ENCODE measurements at regions not wholly inside any gene's neighbourhood (a gene's known extent, or its start where the extent isn't known, plus 50 kb on each side); places are given as distances from the start of the nearest gene placed in this dataset.
A peak's percentile ranks its signal among the peaks of the same experiment; 100 is the strongest.

DNA sequence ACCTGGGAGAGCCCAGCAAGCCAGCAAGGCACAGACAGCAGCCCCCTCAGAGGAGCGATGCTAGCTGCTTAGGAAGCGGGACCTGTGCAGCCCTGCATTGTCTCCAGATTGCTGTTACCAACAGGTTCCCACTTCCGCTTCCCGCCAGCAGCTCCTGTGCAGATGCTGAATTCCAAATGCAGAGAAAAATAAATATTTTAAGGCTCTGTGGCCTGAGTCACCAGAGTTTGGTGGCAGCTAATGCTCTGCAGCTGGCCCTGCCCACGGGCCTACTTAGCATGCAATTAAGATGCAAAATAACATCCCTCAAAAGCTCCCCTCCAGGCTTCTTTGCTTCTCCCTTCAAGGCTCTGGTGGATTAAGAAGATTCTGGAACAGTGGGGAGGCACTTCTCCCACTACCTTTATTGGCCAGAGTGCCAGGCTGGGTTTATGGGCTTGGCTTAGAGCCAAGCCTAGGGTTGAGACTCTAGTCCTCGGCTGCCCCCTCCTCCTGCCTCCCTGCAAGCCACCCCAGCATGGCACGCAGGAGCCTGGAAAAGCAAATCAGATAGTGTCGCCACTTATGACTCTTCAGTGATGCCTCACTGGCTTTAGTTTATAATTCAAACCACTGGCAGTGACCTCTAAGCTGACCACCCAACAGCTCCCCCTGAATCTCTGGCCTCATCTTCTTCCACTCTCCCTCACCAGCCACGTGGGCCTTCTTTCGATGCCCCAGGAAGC, 207.1 kb upstream of the ZC3H12A start:
- H3K27ac ChIP-seq (ENCODE audit: low read depth in 2 of 2, low read length in 1 of 2) = peak overlapping the region in 1 of 2 experiments; percentile 60; a peak in 2 of 4 replicates
- no peak overlapping the region for H3K9ac ChIP-seq
- H3K4me1 ChIP-seq (ENCODE audit: control insufficient read depth in 1 of 2, insufficient read depth in 2 of 2, low read depth in 1 of 2, low read length in 1 of 2) = peaks cover 0 to 31% of the 10 kb centered on the region in 2 experiments; a peak in 2 of 4 replicates
- no peaks in the 10 kb centered on the region for H3K27me3 ChIP-seq (ENCODE audit: insufficient read depth)
- H3K4me3 ChIP-seq (ENCODE audit: low read depth in 2 of 2, low read length in 1 of 2) = no peak overlapping the region
- H3F3A ChIP-seq (replicated peaks; ENCODE audit: insufficient read depth) = no peaks in the 10 kb centered on the region
- ChIA-PET CTCF (interaction anchor here (0.6 to 2.6 kb wide), 8 partner anchors 9 to 403 kb away, joined by 3 to 9 read pairs (median 4); no protein-coding TSS in a partner anchor), POLR2A (interaction anchor here (2.4 kb wide), 1 partner anchor 10 kb away, joined by 12 read pairs; no protein-coding TSS in a partner anchor)
- no peaks in the 10 kb centered on the region for H4K20me1 ChIP-seq (ENCODE audit: insufficient read depth)
- H3K79me2 ChIP-seq (ENCODE audit: insufficient read depth) = no peaks in the 10 kb centered on the region
- H3K4me2 ChIP-seq = no peak overlapping the region
- H2AFZ ChIP-seq (ENCODE audit: low read depth) = no peak overlapping the region
- no peaks in the 10 kb centered on the region for H3K9me3 ChIP-seq
- no peaks in the 10 kb centered on the region for H3K36me3 ChIP-seq (replicated peaks in 1 of 2; ENCODE audit: control insufficient read depth in 1 of 2, insufficient read depth in 2 of 2, low read length in 1 of 2)
- no peaks in the 10 kb centered on the region for H3K9me2 ChIP-seq
- WGBS (ENCODE audit: low lambda C conversion rate) = 21% methylated on average over 8 of the region's 10 CpGs
- TF ChIP-seq SMC3 (IDR thresholded peaks at IDR 0.05; ENCODE audit: low read depth, low read length) = no peak
- peak; percentile 63 for TF ChIP-seq GATA2 (CRISPR knock-in tag; IDR thresholded peaks at IDR 0.05)
- peak; percentile 68 for DNase-seq

DNA sequence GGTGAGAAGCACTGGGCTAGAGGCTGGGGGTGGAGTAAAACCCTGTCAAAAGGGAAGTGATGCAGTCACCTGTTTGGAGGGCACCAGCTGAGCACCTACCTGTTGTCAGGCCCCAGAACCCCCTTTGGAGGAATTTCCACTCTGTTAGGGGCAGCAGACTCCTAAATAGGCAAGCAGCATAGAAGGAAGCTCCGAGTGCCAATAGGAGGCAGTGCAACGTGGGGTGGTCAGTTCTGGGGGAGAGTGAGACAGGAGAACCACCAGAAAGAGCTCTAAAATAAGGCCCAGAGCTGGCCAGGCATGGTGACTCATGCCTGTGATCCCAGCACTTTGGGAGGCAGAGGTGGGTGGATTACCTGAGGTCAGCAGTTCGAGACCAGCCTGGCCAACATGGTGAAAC, 203.7 kb upstream of the ZC3H12A start:
- WGBS (ENCODE audit: low lambda C conversion rate) = 24% methylated on average over 3 of the region's 3 CpGs
- ChIA-PET CTCF (interaction anchor here (1.3 kb wide), 1 partner anchor 164 kb away, joined by 4 read pairs; no protein-coding TSS in a partner anchor), POLR2A (no interaction called here)
- no peaks in the 10 kb centered on the region for H3F3A ChIP-seq (replicated peaks; ENCODE audit: insufficient read depth)
- H3K27me3 ChIP-seq (ENCODE audit: insufficient read depth) = no peaks in the 10 kb centered on the region
- H3K79me2 ChIP-seq (ENCODE audit: insufficient read depth) = no peaks in the 10 kb centered on the region
- H4K20me1 ChIP-seq (ENCODE audit: insufficient read depth) = no peaks in the 10 kb centered on the region
- no peaks in the 10 kb centered on the region for H3K9me3 ChIP-seq
- peaks cover 0 to 36% of the 10 kb centered on the region in 2 experiments; a peak in 2 of 4 replicates for H3K4me1 ChIP-seq (ENCODE audit: control insufficient read depth in 1 of 2, insufficient read depth in 2 of 2, low read depth in 1 of 2, low read length in 1 of 2)
- no peak overlapping the region for H3K4me2 ChIP-seq
- no peak for DNase-seq
- H2AFZ ChIP-seq (ENCODE audit: low read depth) = no peak overlapping the region
- H3K9me2 ChIP-seq = no peaks in the 10 kb centered on the region
- H3K4me3 ChIP-seq (ENCODE audit: low read depth in 2 of 2, low read length in 1 of 2) = no peak overlapping the region
- no peaks in the 10 kb centered on the region for H3K36me3 ChIP-seq (replicated peaks in 1 of 2; ENCODE audit: control insufficient read depth in 1 of 2, insufficient read depth in 2 of 2, low read length in 1 of 2)
- no peak overlapping the region for H3K9ac ChIP-seq
- TF ChIP-seq RXRA (IDR thresholded peaks at IDR 0.05; ENCODE audit: borderline replicate concordance, low read depth) (no peak), EZH2phosphoT487 (IDR thresholded peaks at IDR 0.05; ENCODE audit: borderline replicate concordance, low read depth) (no peak), MEF2A (IDR thresholded peaks at IDR 0.05; ENCODE audit: borderline replicate concordance, low read depth) (no peak)
- H3K27ac ChIP-seq (ENCODE audit: low read depth in 2 of 2, low read length in 1 of 2) = no peak overlapping the region

DNA sequence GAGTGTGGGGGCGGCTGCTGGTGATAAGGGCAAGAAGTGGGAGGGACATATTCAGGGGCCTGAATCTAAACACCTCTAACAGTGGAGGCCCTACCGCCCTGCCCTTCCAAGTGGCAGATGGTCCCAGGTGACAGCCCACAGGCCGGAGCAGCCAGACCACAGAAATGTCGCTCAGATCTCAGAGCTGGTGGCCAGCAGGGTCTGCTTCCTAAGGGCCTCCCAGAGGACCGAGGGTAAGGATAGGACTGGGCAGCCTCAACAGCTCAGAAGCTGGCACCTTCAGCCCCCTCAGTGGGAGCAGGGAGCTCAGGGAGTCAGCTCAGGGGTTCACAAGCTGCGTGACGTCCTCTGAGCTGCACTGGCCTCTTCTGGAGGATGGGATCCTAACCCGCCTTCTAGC, 201.8 kb upstream of the ZC3H12A start:
- Histone ChIP-seq H3K79me2 (ENCODE audit: insufficient read depth) (no peaks in the 10 kb centered on the region), H2AFZ (ENCODE audit: low read depth) (no peak overlapping the region)
- TF ChIP-seq EZH2phosphoT487 (IDR thresholded peaks at IDR 0.05; ENCODE audit: borderline replicate concordance, low read depth) = no peak
- no peak for TF ChIP-seq ELF1 (IDR thresholded peaks at IDR 0.05)
- no peak for TF ChIP-seq SMC3 (IDR thresholded peaks at IDR 0.05; ENCODE audit: low read depth, low read length)
- TF ChIP-seq FOXJ3 (CRISPR knock-in tag; IDR thresholded peaks at IDR 0.05) = no peak
- no peak for TF ChIP-seq JUND (IDR thresholded peaks at IDR 0.05)
- TF ChIP-seq RCOR1 (IDR thresholded peaks at IDR 0.05; ENCODE audit: low read length) = no peak
- no peak for TF ChIP-seq SIN3A (IDR thresholded peaks at IDR 0.05; ENCODE audit: borderline replicate concordance, low read depth, low read length)
- no peak for TF ChIP-seq REST (IDR thresholded peaks at IDR 0.05; ENCODE audit: low read depth, low read length)
- no peak for TF ChIP-seq MEF2A (IDR thresholded peaks at IDR 0.05; ENCODE audit: borderline replicate concordance, low read depth)
- TF ChIP-seq GABPA (IDR thresholded peaks at IDR 0.05; ENCODE audit: low read depth) = no peak
- TF ChIP-seq, protein P1, sequence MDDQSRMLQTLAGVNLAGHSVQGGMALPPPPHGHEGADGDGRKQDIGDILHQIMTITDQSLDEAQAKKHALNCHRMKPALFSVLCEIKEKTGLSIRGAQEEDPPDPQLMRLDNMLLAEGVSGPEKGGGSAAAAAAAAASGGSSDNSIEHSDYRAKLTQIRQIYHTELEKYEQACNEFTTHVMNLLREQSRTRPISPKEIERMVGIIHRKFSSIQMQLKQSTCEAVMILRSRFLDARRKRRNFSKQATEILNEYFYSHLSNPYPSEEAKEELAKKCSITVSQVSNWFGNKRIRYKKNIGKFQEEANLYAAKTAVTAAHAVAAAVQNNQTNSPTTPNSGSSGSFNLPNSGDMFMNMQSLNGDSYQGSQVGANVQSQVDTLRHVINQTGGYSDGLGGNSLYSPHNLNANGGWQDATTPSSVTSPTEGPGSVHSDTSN (IDR thresholded peaks at IDR 0.05) = no peak
- no peak for TF ChIP-seq RAD21 (IDR thresholded peaks at IDR 0.05; ENCODE audit: low read length)
- no peak for TF ChIP-seq NFIC (IDR thresholded peaks at IDR 0.05; ENCODE audit: borderline replicate concordance)
- no peak for TF ChIP-seq FOXM1 (IDR thresholded peaks at IDR 0.05; ENCODE audit: low read depth)

More for the DNA sequence above, 201.8 kb upstream of the ZC3H12A start:
- Histone ChIP-seq H3K27ac (ENCODE audit: low read depth in 2 of 2, low read length in 1 of 2) (no peak overlapping the region), H3K36me3 (replicated peaks in 1 of 2; ENCODE audit: control insufficient read depth in 1 of 2, insufficient read depth in 2 of 2, low read length in 1 of 2) (no peaks in the 10 kb centered on the region), H3K9ac (no peak overlapping the region), H3K9me3 (no peaks in the 10 kb centered on the region), H3K27me3 (ENCODE audit: insufficient read depth) (no peaks in the 10 kb centered on the region), H3K9me2 (no peaks in the 10 kb centered on the region), H3F3A (replicated peaks; ENCODE audit: insufficient read depth) (no peaks in the 10 kb centered on the region), H3K4me2 (no peak overlapping the region), H3K4me1 (ENCODE audit: control insufficient read depth in 1 of 2, insufficient read depth in 2 of 2, low read depth in 1 of 2, low read length in 1 of 2) (peaks cover 0 to 20% of the 10 kb centered on the region in 2 experiments; a peak in 1 of 4 replicates), H3K4me3 (ENCODE audit: low read depth in 2 of 2, low read length in 1 of 2) (no peak overlapping the region), H4K20me1 (ENCODE audit: insufficient read depth) (no peaks in the 10 kb centered on the region)
- DNase-seq = no peak
- CTCF ChIA-PET = no interaction called here
- WGBS (ENCODE audit: low lambda C conversion rate) = 37% methylated on average over 2 of the region's 8 CpGs
- POLR2A ChIA-PET = no interaction called here

Data from SK-N-SH (cell line).